ENCODE measurements at regions not wholly inside any gene's neighbourhood (a gene's known extent, or its start where the extent isn't known, plus 50 kb on each side); places are given as distances from the start of the nearest gene placed in this dataset.

GRCh38 chr2:160783474-160783873 is 289.9 kb upstream of the RBMS1 start:
- no peak for TF ChIP-seq CTCF (IDR thresholded peaks at IDR 0.05; ENCODE audit: low read length, missing control alignments)
- no peak overlapping the region for H3K4me3 ChIP-seq (replicated peaks; ENCODE audit: low read depth, low read length)
- DNase-seq (ENCODE audit: low read depth): peak; percentile 53

DNA sequence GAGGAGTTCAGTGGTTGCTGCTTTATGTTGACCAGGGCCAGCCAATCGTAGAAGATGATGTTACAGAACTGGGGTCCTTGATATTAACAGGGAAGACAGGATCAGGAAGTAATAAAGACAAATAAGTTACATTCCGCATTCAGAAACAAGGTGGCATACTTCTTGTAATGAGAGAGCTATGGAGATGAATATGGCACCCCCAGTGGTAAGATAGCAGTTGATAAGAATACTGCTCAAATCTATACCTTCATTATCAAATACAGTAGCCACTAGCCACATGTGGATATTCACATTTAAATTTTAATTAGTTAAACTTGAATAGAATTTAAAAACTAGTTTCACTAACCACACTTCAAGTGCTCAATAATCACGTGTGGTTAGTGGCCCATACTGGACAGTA is 290.4 kb upstream of the RBMS1 start:
- no peak for DNase-seq (ENCODE audit: low read depth)
- TF ChIP-seq CTCF (IDR thresholded peaks at IDR 0.05; ENCODE audit: low read length, missing control alignments): no peak
- no peak overlapping the region for H3K4me3 ChIP-seq (replicated peaks; ENCODE audit: low read depth, low read length)

- no peak for TF ChIP-seq CTCF (IDR thresholded peaks at IDR 0.05; ENCODE audit: low read length, missing control alignments)
- DNase-seq (ENCODE audit: low read depth): no peak
- no peak overlapping the region for H3K4me3 ChIP-seq (replicated peaks; ENCODE audit: low read depth, low read length)
Measured at GRCh38 chr2:160790738-160791137, 297.1 kb upstream of the RBMS1 start.

DNA sequence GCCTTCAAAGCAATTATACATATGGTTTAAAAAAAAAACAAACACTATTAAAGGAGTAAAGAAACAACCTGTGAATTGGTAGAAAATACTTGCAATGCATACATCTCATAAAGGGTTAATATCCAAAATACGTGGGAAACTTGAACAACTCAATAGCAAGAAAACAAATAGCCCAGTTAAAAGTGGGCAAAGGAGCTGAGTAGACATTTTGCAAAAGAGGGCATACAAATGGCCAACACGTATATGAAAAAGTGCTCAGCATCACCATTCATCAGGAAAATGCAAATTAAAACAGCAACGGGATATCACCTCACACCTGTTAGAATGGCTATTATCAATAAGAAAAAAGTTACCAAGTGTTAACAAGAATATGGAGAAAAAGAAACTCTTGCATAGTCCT is 298.3 kb upstream of the RBMS1 start:
- TF ChIP-seq CTCF (IDR thresholded peaks at IDR 0.05; ENCODE audit: low read length, missing control alignments): no peak
- no peak overlapping the region for H3K4me3 ChIP-seq (replicated peaks; ENCODE audit: low read depth, low read length)
- no peak for DNase-seq (ENCODE audit: low read depth)

GRCh38 chr2:160792837-160793236 is 299.2 kb upstream of the RBMS1 start:
- no peak overlapping the region for H3K4me3 ChIP-seq (replicated peaks; ENCODE audit: low read depth, low read length)
- no peak for TF ChIP-seq CTCF (IDR thresholded peaks at IDR 0.05; ENCODE audit: low read length, missing control alignments)

DNA sequence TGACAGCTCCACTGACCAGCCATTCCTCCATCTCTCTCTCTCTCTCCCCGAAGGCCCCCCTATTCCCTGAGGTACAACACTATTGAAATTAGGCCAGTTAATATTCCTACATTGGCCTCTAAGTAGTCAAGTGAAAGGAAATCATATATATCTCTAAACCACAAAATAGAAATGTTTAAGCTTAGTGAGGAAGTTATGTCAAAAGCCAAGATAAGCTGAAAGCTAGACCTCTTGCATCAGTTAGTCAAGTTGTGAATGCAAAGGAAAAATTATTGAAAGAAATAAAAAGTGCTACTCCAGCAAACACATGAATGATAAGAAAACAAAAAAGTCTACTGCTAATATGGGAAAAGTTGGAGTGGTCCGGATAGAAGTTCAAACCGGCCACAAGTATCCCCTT is 301.3 kb upstream of the RBMS1 start:
- H3K4me3 ChIP-seq (replicated peaks; ENCODE audit: low read depth, low read length): no peak overlapping the region
- no peak for TF ChIP-seq CTCF (IDR thresholded peaks at IDR 0.05; ENCODE audit: low read length, missing control alignments)
- DNase-seq (ENCODE audit: low read depth): peak; percentile 25

More at GRCh38 chr2:160792837-160793236, 299.2 kb upstream of the RBMS1 start:
- DNase-seq (ENCODE audit: low read depth): no peak

- DNase-seq (ENCODE audit: low read depth): no peak
- TF ChIP-seq CTCF (IDR thresholded peaks at IDR 0.05; ENCODE audit: low read length, missing control alignments): no peak
- no peak overlapping the region for H3K4me3 ChIP-seq (replicated peaks; ENCODE audit: low read depth, low read length)
Measured at GRCh38 chr2:160803881-160804280, 310.3 kb upstream of the RBMS1 start.

Measured in fibroblast of pulmonary artery (primary cell).